SK-N-MC (cell line): ENCODE measurements at regions not wholly inside any gene's neighbourhood (a gene's known extent, or its start where the extent isn't known, plus 50 kb on each side); places are given as distances from the start of the nearest gene placed in this dataset.

Source experiments
- EZH2 ChIP-seq: fragments of 200-600 bp; sonication (generic); IDR thresholded peaks from one replicate; pipeline ENCODE4 v1.6.1; 2017; ENCODE audit warnings: antibody characterized with exemption
- POLR2AphosphoS5 ChIP-seq: IDR thresholded peaks from 2 replicates; pipeline ENCODE4 v1.6.1; 2012; ENCODE audit warnings: mild to moderate bottlenecking, low read depth, low read length, borderline replicate concordance

GRCh38 chr10:9015447-9015846 lies 961.0 kb downstream of the GATA3 start:
- no peak for TF ChIP-seq POLR2AphosphoS5
- no peak for TF ChIP-seq EZH2
